ENCODE measurements at regions not wholly inside any gene's neighbourhood (a gene's known extent, or its start where the extent isn't known, plus 50 kb on each side); places are given as distances from the start of the nearest gene placed in this dataset.

DNA sequence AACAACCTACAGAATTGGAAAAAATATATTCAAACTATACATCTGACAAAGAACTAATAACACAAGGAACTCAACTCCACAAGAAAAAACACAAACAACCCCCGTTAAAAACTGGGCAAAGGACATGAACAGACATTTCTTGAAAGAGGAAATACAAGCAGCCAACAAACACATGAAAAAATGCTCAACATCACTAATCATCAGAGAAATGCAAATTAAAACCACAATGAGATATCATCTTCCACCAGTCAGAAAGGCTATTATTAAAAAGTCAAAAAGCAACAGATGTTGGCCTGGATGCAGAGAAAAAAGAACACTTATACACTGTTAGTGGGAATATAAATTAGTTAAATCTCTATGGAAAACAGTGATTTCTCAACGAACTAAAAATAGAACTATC is 82.6 kb upstream of the CCDC91 start:
- no peak for DNase-seq (ENCODE audit: low spot score)
- no peak overlapping the region for H3K9ac ChIP-seq (ENCODE audit: low read depth in 1 of 2, low read length in 2 of 2)
- H3K4me1 ChIP-seq (ENCODE audit: control insufficient read depth in 4 of 4, insufficient read depth in 4 of 4, low read length in 3 of 4): no peaks in the 10 kb centered on the region
- H3K27ac ChIP-seq (ENCODE audit: low read depth in 1 of 2, low read length in 2 of 2): no peak overlapping the region
- no peaks in the 10 kb centered on the region for H3K27me3 ChIP-seq (ENCODE audit: control insufficient read depth in 4 of 4, insufficient read depth in 4 of 4, low read length in 3 of 4)
- WGBS: 65% methylated on average over 2 of the region's 2 CpGs
- TF ChIP-seq TAF1 (conservative IDR thresholded peaks at IDR 0.05): no peak
- TF ChIP-seq MAX (IDR thresholded peaks at IDR 0.05): no peak
- TF ChIP-seq, protein P1, sequence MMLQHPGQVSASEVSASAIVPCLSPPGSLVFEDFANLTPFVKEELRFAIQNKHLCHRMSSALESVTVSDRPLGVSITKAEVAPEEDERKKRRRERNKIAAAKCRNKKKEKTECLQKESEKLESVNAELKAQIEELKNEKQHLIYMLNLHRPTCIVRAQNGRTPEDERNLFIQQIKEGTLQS (IDR thresholded peaks at IDR 0.05): no peak
- TF ChIP-seq HNF4G (IDR thresholded peaks at IDR 0.05): no peak
- TF ChIP-seq SP1 (IDR thresholded peaks at IDR 0.05): no peak
- no peak for TF ChIP-seq HNF4A (conservative IDR thresholded peaks at IDR 0.05)
- no peak for TF ChIP-seq REST (IDR thresholded peaks at IDR 0.05)
- no peak for TF ChIP-seq YY1 (IDR thresholded peaks at IDR 0.05)
- no peak for TF ChIP-seq EGR1 (IDR thresholded peaks at IDR 0.05; ENCODE audit: low read depth in 2 of 2)
- TF ChIP-seq CTCF (IDR thresholded peaks at IDR 0.05; ENCODE audit: low read depth, low read length, missing input control): no peak
- TF ChIP-seq ZBTB33 (IDR thresholded peaks at IDR 0.05): no peak
- TF ChIP-seq RXRA (IDR thresholded peaks at IDR 0.05): no peak
- TF ChIP-seq GABPA (IDR thresholded peaks at IDR 0.05 in 1 of 2, conservative IDR thresholded peaks at IDR 0.05 in 1 of 2): no peak
- TF ChIP-seq JUND (IDR thresholded peaks at IDR 0.05): no peak
- TF ChIP-seq FOXA2 (IDR thresholded peaks at IDR 0.05): no peak
- TF ChIP-seq NR2F2 (IDR thresholded peaks at IDR 0.05): no peak
- TF ChIP-seq FOXA1 (IDR thresholded peaks at IDR 0.05): no peak
- TF ChIP-seq RAD21 (IDR thresholded peaks at IDR 0.05): no peak
- H3K4me3 ChIP-seq (ENCODE audit: low read depth in 1 of 3, low read length in 3 of 3): no peak overlapping the region
- H3K36me3 ChIP-seq (ENCODE audit: control insufficient read depth in 4 of 4, insufficient read depth in 3 of 4, low read depth in 1 of 4, low read length in 3 of 4): no peaks in the 10 kb centered on the region
- H3K9me3 ChIP-seq (ENCODE audit: control insufficient read depth in 4 of 4, low read length in 3 of 4): no peaks in the 10 kb centered on the region

All from liver (tissue), 8 donors.